Kidney (tissue), 13 donors: ENCODE measurements at regions not wholly inside any gene's neighbourhood (a gene's known extent, or its start where the extent isn't known, plus 50 kb on each side); places are given as distances from the start of the nearest gene placed in this dataset.

Experiments used
- DNase-seq, 5 donors: peaks; one replicate each; pipeline ENCODE4 v3.0.0-alpha.2; 2013 to 2020
- FAIRE-seq: peaks from 2 replicates; lab custom pipeline; 2012; peaks lifted over from hg19 to GRCh38; lab: Jason Lieb, UNC
- H3K27ac ChIP-seq, 2 donors: one replicate each; pipeline ENCODE4 v1.7.0; 2013; ENCODE audit warnings: low read depth in 2 of 2, low read length in 2 of 2, inconsistent platforms in 1 of 2
- H3K27me3 ChIP-seq: one replicate; pipeline ENCODE4 v1.7.1; 2013; ENCODE audit warnings: low read length, inconsistent platforms; ENCODE audit not compliant: control insufficient read depth, insufficient read depth
- H3K36me3 ChIP-seq, 3 donors: one replicate each; pipeline versions ENCODE4 v1.7.0 to v1.7.1; 2013; ENCODE audit warnings: low read length in 3 of 3, control low read depth in 1 of 3, inconsistent platforms in 1 of 3; ENCODE audit not compliant: insufficient read depth in 3 of 3, control insufficient read depth in 2 of 3
- H3K4me1 ChIP-seq, 3 donors: one replicate each; pipeline versions ENCODE4 v1.7.0 to v1.7.1; 2013; ENCODE audit warnings: low read length in 3 of 3, inconsistent platforms in 1 of 3, low read depth in 1 of 3; ENCODE audit not compliant: control insufficient read depth in 2 of 3, insufficient read depth in 2 of 3
- H3K4me3 ChIP-seq, 3 donors: one replicate each; pipeline versions ENCODE4 v1.7.0 to v1.8.1; 2013; ENCODE audit warnings: low read length in 3 of 3, control low read depth in 1 of 3, inconsistent platforms in 1 of 3
- H3K9ac ChIP-seq, 3 donors: one replicate each; pipeline versions ENCODE4 v1.7.0 to v1.7.1; 2013; ENCODE audit warnings: low read length in 3 of 3, control low read depth in 1 of 3, inconsistent platforms in 1 of 3
- H3K9me3 ChIP-seq, 3 donors: one replicate each; pipeline versions ENCODE4 v1.7.0 to v1.7.1; 2013; ENCODE audit warnings: low read length in 3 of 3, control low read depth in 1 of 3, inconsistent platforms in 1 of 3; ENCODE audit not compliant: control insufficient read depth in 2 of 3, insufficient read depth in 1 of 3
- CTCF ChIP-seq: IDR thresholded peaks from 3 replicates; pipeline ENCODE4 v1.5.1; 2012; ENCODE audit warnings: mild to moderate bottlenecking, moderate library complexity, borderline replicate concordance; ENCODE audit not compliant: insufficient read depth; ENCODE audit errors: extremely low read depth
- intact Hi-C: fragments of 100-400 bp; cut with DNase I; formaldehyde crosslinking; loops from one replicate; pipeline ENCODE4 v1.11.1; 2022
- donor health status: control.
- donor health status: control.
- donor health status: control.
- donor health status: control.
- donor health status: control.
- donor health status: DM: yes; HTN: yes; CAD: no.
- donor health status: Normal renal cell carcinoma (clear cell type).

GRCh38 chr1:214856843-214857242, 225.7 kb upstream of the KCNK2 start:
- DNase-seq, result no peak
- no peak for TF ChIP-seq CTCF
- H3K4me3 ChIP-seq, result no peak overlapping the region
- no peak overlapping the region for H3K9ac ChIP-seq
- H3K27ac ChIP-seq, result no peak overlapping the region
- intact Hi-C loops, result no loop called here
- no peaks in the 10 kb centered on the region for H3K9me3 ChIP-seq
- H3K4me1 ChIP-seq, result no peaks in the 10 kb centered on the region
- no peaks in the 10 kb centered on the region for H3K36me3 ChIP-seq
- no peaks in the 10 kb centered on the region for H3K27me3 ChIP-seq
- no peak for FAIRE-seq

- Histone ChIP-seq H3K9ac (no peak overlapping the region), H3K9me3 (no peaks in the 10 kb centered on the region), H3K36me3 (no peaks in the 10 kb centered on the region), H3K27me3 (no peaks in the 10 kb centered on the region), H3K27ac (no peak overlapping the region), H3K4me1 (no peaks in the 10 kb centered on the region), H3K4me3 (no peak overlapping the region)
- DNase-seq (peak in 1 of 5 donors; percentile 28), FAIRE-seq (no peak)
- no peak for TF ChIP-seq CTCF
- intact Hi-C loops, result no loop called here
Measured at GRCh38 chr1:214857716-214858115, 224.8 kb upstream of the KCNK2 start.

DNA sequence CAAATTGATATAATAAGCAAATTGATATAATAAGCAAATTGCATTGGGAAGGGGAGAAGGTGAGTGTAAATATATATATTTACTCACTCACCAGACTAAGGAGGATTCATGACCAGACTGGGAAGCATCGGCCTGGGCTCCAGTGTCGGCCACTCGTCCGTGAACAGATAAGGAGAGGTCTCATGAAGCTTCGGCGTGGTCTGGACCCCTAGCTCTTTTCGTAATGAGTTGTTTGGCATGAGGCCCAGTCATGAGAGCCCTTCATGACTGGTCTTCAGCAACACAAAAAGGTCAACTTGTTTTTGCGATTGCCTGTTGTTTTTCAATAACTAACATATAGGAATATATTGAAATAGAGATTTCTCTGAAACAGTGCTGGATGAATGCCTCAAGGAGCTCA, 222.9 kb upstream of the KCNK2 start:
- Histone ChIP-seq H3K9ac (no peak overlapping the region), H3K36me3 (no peaks in the 10 kb centered on the region), H3K9me3 (no peaks in the 10 kb centered on the region), H3K27ac (no peak overlapping the region), H3K4me3 (no peak overlapping the region), H3K27me3 (no peaks in the 10 kb centered on the region), H3K4me1 (no peaks in the 10 kb centered on the region)
- intact Hi-C loops, result no loop called here
- FAIRE-seq, result no peak
- no peak for DNase-seq
- no peak for TF ChIP-seq CTCF

- Histone ChIP-seq H3K9ac (no peak overlapping the region), H3K4me3 (no peak overlapping the region), H3K4me1 (no peaks in the 10 kb centered on the region), H3K36me3 (no peaks in the 10 kb centered on the region), H3K27me3 (no peaks in the 10 kb centered on the region), H3K9me3 (no peaks in the 10 kb centered on the region), H3K27ac (no peak overlapping the region)
- intact Hi-C loops, result no loop called here
- FAIRE-seq (no peak), DNase-seq (no peak)
- TF ChIP-seq CTCF, result no peak
Measured at GRCh38 chr1:214861615-214862014, 220.9 kb upstream of the KCNK2 start.
